Heart left ventricle (tissue), 16 donors: ENCODE measurements at regions not wholly inside any gene's neighbourhood (a gene's known extent, or its start where the extent isn't known, plus 50 kb on each side); places are given as distances from the start of the nearest gene placed in this dataset.

ENCODE experiments used
- ATAC-seq, 4 donors: fragments of 200-7000 bp; cut with Tn5 transposase; one replicate each; pipeline ENCODE4 v1.9.1; 2020 to 2022; ENCODE audit warnings: moderate library complexity in 4 of 4, mild to moderate bottlenecking in 3 of 4, moderate number of reproducible peaks in 1 of 4
- DNase-seq, 5 donors: peaks; one replicate each; pipeline ENCODE4 v3.0.0-alpha.2; 2020
- H3K27ac ChIP-seq, 12 donors: fragments of 200-600 bp; sonication (generic) in 4 of 12; one replicate each; pipeline versions ENCODE4 v1.5.0 to v1.8.0; 2016 to 2022; ENCODE audit warnings: mild to moderate bottlenecking in 2 of 12
- H3K27me3 ChIP-seq, 9 donors: fragments of 200-600 bp; sonication (generic) in 2 of 9; one replicate each; pipeline versions ENCODE4 v1.5.1 to v1.8.0; 2016 to 2022; ENCODE audit warnings: mild to moderate bottlenecking in 3 of 9
- H3K36me3 ChIP-seq, 9 donors: fragments of 200-600 bp; sonication (generic) in 2 of 9; one replicate each; pipeline versions ENCODE4 v1.5.0 to v1.8.0; 2018 to 2022; ENCODE audit warnings: mild to moderate bottlenecking in 2 of 9
- H3K4me1 ChIP-seq, 12 donors: fragments of 200-600 bp; sonication (generic) in 4 of 12; one replicate each; pipeline versions ENCODE4 v1.5.0 to v1.8.0; 2016 to 2022; ENCODE audit warnings: mild to moderate bottlenecking in 3 of 12
- H3K4me3 ChIP-seq, 12 donors: fragments of 200-600 bp; sonication (generic) in 4 of 12; one replicate each; pipeline versions ENCODE4 v1.5.0 to v1.8.0; 2017 to 2022; ENCODE audit warnings: mild to moderate bottlenecking in 9 of 12, moderate library complexity in 4 of 12
- H3K9me3 ChIP-seq, 12 donors: fragments of 200-600 bp; sonication (generic) in 4 of 12; one replicate each; pipeline versions ENCODE4 v1.5.0 to v1.8.0; 2016 to 2022; ENCODE audit warnings: mild to moderate bottlenecking in 1 of 12
- POLR2A ChIP-seq, 2 donors: fragments of 450-650 bp; IDR thresholded peaks; one replicate each; pipeline ENCODE4 v1.6.1; 2017; ENCODE audit warnings: antibody characterized with exemption in 2 of 2, mild to moderate bottlenecking in 2 of 2, moderate library complexity in 2 of 2
- WGBS, 4 donors: extraction: QIAGEN DNeasy Blood & Tissue Kit in 2 of 4; methylation state at CpG; one replicate each; pipeline versions ENCODE4 v1.1.5 to v1.1.7; 2013 to 2018; 5-methylcytosine and 5-hydroxymethylcytosine counted together
- intact Hi-C, 10 donors: fragments of 100-400 bp; cut with DNase I; formaldehyde crosslinking; loops; one replicate each; pipeline versions ENCODE4 v1.11.1 to v1.14.2; 2022
- TF ChIP-seq, protein P1 (sequence below), 12 donors: fragments of 200-600 bp; sonication (generic) in 4 of 12; IDR thresholded peaks; one replicate each; pipeline versions ENCODE4 v1.5.0 to v1.8.0; 2018 to 2022; ENCODE audit warnings: antibody characterized with exemption in 12 of 12, mild to moderate bottlenecking in 5 of 12
- donor health status: ischemic (EF 13 %, LVEDD 7.1; RV severe dilation, severe dysfunction).
- donor health status: healthy with polysubstance abuse.
- donor health status: DM: no; HTN: yes; CAD: no.
- donor health status: DM: no; HTN: no; CAD: no.
- donor health status: ischemic (EF 25% LVEDD 6.9; RV normal size, moderate dysfunction).
- donor health status: ischemic (EF 25% LVEDD 5.7; RV mildly dilated, moderate dysfunction).
- donor health status: healthy.
- donor health status: DM: yes; HTN: yes; CAD: no.
- donor health status: ischemic (EF 35%, LVEDD 5.7; RV mildly dilated, moderate dysfunction).
- donor health status: nonischemic (EF 11% LVEDD 7.7; RV severe dilation, severe dysfunction).
- donor health status: DM: yes; HTN: yes; CAD: no.
- donor health status: PGD.
- donor health status: ischemic (EF 29% LVEDD 5.4; RV normal size, mild dysfunction).
- donor health status: nonischemic (EF 23%, LVEDD 6.1; RV moderate dilation, normal function).

DNA sequence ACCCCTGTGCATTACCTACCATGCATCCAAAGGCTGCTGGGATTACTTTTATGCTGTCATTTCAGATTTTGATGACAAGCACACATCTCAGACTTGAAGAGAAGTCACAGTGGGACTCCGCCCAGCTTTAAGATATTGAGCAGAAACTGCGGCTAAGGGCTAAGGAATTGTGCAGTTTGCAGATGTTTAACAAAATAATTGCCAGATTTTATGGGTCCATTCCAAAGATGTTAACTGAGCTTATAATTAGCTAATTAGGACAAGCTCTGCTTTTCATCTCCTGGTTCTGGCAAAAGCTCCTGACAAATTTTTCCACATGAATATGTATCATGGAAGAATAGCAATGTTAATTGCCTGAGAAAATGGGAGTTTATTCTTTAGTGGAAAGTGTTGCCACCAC is 344.4 kb upstream of the ATXN7L3B start:
- Histone ChIP-seq H3K36me3 (no peaks in the 10 kb centered on the region), H3K4me3 (no peak overlapping the region), H3K4me1 (no peaks in the 10 kb centered on the region), H3K9me3 (peaks cover 0 to 4% (median 0%) of the 10 kb centered on the region in 12 donors), H3K27ac (no peak overlapping the region), H3K27me3 (no peaks in the 10 kb centered on the region)
- DNase-seq (no peak), ATAC-seq (no peak)
- intact Hi-C loops: no loop called here
- TF ChIP-seq POLR2A (IDR thresholded peaks at IDR 0.05): no peak
- TF ChIP-seq, protein P1, sequence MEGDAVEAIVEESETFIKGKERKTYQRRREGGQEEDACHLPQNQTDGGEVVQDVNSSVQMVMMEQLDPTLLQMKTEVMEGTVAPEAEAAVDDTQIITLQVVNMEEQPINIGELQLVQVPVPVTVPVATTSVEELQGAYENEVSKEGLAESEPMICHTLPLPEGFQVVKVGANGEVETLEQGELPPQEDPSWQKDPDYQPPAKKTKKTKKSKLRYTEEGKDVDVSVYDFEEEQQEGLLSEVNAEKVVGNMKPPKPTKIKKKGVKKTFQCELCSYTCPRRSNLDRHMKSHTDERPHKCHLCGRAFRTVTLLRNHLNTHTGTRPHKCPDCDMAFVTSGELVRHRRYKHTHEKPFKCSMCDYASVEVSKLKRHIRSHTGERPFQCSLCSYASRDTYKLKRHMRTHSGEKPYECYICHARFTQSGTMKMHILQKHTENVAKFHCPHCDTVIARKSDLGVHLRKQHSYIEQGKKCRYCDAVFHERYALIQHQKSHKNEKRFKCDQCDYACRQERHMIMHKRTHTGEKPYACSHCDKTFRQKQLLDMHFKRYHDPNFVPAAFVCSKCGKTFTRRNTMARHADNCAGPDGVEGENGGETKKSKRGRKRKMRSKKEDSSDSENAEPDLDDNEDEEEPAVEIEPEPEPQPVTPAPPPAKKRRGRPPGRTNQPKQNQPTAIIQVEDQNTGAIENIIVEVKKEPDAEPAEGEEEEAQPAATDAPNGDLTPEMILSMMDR (IDR thresholded peaks at IDR 0.05): no peak
- WGBS, 4 donors: 81 to 90% (median 85%) methylated on average over 2 of the region's 2 CpGs

DNA sequence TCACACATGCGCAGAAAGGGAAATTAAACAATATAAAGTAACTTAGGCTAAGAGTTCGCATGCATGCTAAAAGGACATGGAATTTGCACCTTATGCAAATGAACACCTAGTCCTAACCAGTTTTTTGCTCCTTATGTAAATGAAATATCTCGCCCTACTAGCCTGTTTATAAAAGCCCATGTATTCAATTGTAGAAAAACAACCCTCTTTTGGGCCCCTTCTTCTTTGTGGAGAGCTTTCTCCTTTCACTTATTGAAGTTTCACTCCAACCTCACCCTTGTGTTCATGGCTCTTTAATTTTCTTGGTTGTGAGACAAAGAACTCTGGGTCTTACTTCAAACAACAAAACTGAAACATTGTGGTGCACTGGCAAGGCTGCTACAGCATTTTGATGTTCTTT is 333.4 kb upstream of the ATXN7L3B start:
- Histone ChIP-seq H3K27ac (no peak overlapping the region), H3K4me3 (no peak overlapping the region), H3K9me3 (peaks cover 0 to 11% (median 0%) of the 10 kb centered on the region in 12 donors), H3K4me1 (no peaks in the 10 kb centered on the region), H3K36me3 (no peaks in the 10 kb centered on the region), H3K27me3 (no peaks in the 10 kb centered on the region)
- intact Hi-C loops: no loop called here
- WGBS, 4 donors: 77 to 81% (median 79%) methylated on average over 3 of the region's 3 CpGs
- TF ChIP-seq, protein P1 (IDR thresholded peaks at IDR 0.05): no peak
- TF ChIP-seq POLR2A (IDR thresholded peaks at IDR 0.05): no peak
- no peak for DNase-seq
- ATAC-seq: no peak

DNA sequence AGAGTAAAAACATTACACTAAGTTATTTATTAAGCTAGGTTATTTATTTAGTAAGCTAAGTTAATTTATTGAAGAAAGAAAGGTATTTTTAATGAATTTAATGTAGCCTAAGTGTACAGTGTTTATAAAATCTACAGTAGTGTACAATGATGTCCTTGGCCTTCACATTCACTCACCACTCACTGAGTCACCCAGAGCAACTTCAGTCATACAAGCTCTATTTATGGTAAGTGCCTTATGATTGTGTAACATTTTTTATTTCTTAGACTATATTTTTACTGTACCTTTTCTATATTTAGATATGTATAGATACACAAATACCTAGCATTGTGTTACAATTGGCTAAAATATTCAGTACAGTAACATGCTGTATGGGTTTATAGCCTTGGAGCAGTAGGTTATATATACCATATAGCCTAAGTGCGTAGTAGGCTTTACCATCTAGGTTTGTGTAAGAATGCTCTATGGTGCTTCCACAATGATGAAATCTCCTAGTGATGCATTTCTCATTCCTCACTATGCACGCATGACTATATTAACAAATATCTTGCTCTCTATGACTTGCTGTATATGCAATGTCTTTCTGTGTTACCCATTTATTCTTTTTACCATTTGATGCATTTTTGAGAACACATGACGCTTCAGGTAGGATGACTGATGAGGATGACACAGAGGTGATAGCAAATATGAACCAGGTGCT is 309.6 kb upstream of the ATXN7L3B start:
- intact Hi-C loops: loop anchor here in 1 of 10 donors (2.0 kb wide), 1 partner anchor 21 kb away; no protein-coding TSS in a partner anchor

DNA sequence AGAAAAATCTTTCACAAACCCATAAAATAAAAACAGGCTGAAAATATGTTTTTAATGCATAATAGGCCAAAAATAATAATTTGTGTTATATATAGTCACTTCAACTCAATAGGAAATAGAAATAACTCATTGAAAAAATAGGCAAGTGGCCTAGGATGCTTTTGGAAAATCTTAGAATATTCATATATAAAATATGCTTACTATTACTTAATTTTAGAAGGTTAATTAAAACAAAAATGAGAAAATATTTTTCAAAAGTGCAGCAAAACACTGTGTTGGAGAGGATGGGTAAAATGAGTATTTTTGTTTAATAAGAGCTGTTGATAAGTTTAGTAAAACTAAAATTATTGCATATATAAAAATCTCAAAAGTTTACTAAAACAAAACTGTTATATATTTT is 308.0 kb upstream of the ATXN7L3B start:
- Histone ChIP-seq H3K36me3 (no peaks in the 10 kb centered on the region), H3K27me3 (no peaks in the 10 kb centered on the region), H3K9me3 (peaks cover 0 to 3% (median 0%) of the 10 kb centered on the region in 12 donors), H3K27ac (no peak overlapping the region), H3K4me3 (no peak overlapping the region), H3K4me1 (no peaks in the 10 kb centered on the region)
- no peak for DNase-seq
- intact Hi-C loops: no loop called here
- no peak for ATAC-seq
- TF ChIP-seq, protein P1 (IDR thresholded peaks at IDR 0.05): no peak
- TF ChIP-seq POLR2A (IDR thresholded peaks at IDR 0.05): no peak

More for the DNA sequence above, 309.6 kb upstream of the ATXN7L3B start:
- no peak for TF ChIP-seq POLR2A (IDR thresholded peaks at IDR 0.05)
- TF ChIP-seq, protein P1 (IDR thresholded peaks at IDR 0.05): no peak
- no peak for DNase-seq
- H3K9me3 ChIP-seq: no peaks in the 10 kb centered on the region
- 86 to 89% (median 87%) methylated on average over 3 of the region's 3 CpGs for WGBS, 4 donors
- no peaks in the 10 kb centered on the region for H3K27me3 ChIP-seq
- H3K4me1 ChIP-seq: no peaks in the 10 kb centered on the region
- H3K36me3 ChIP-seq: no peaks in the 10 kb centered on the region
- no peak overlapping the region for H3K27ac ChIP-seq
- no peak for ATAC-seq
- no peak overlapping the region for H3K4me3 ChIP-seq
